Adrenal gland (tissue), 5 donors: ENCODE measurements at regions not wholly inside any gene's neighbourhood (a gene's known extent, or its start where the extent isn't known, plus 50 kb on each side); places are given as distances from the start of the nearest gene placed in this dataset.

Experiments
- POLR2A ChIP-seq, 2 donors: fragments of 450-650 bp; IDR thresholded peaks; one replicate each; pipeline ENCODE4 v1.6.1; 2017; ENCODE audit warnings: antibody characterized with exemption in 2 of 2, mild to moderate bottlenecking in 2 of 2, moderate library complexity in 1 of 2
- TF ChIP-seq, protein P1 (sequence below), 6 experiments: fragments of 450-650 bp in 4 of 6; fragments of 200-600 bp in 2 of 6; sonication (generic) in 1 of 6; IDR thresholded peaks; 1 replicate in 5 of 6; 2 replicates in 1 of 6; pipeline versions ENCODE4 v1.5.1 to v1.8.0; 2016 to 2021; ENCODE audit warnings: antibody characterized with exemption in 6 of 6, mild to moderate bottlenecking in 2 of 6, moderate library complexity in 1 of 6
- donor health status: DM: no; HTN: no; CAD: no.

DNA sequence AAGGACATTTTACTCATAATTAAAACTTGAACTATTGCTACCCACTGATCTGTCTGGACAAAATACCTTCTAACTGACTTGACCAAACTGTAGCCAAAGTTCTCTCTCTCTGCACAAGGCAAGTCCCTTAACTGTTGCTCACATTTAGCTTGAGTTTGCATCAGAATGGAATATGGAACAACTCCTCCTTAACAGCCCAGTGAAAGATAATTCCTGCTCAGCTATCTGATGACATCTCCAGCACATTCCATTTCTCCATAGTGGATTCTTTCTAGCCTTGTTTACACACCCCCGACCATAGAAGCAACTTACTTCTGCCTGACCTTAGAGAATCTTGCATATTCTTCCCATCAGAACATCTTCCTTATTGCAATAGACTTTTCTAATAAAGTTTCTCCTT, 317.2 kb upstream of the CDH2 start:
- TF ChIP-seq, protein P1, sequence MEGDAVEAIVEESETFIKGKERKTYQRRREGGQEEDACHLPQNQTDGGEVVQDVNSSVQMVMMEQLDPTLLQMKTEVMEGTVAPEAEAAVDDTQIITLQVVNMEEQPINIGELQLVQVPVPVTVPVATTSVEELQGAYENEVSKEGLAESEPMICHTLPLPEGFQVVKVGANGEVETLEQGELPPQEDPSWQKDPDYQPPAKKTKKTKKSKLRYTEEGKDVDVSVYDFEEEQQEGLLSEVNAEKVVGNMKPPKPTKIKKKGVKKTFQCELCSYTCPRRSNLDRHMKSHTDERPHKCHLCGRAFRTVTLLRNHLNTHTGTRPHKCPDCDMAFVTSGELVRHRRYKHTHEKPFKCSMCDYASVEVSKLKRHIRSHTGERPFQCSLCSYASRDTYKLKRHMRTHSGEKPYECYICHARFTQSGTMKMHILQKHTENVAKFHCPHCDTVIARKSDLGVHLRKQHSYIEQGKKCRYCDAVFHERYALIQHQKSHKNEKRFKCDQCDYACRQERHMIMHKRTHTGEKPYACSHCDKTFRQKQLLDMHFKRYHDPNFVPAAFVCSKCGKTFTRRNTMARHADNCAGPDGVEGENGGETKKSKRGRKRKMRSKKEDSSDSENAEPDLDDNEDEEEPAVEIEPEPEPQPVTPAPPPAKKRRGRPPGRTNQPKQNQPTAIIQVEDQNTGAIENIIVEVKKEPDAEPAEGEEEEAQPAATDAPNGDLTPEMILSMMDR (IDR thresholded peaks at IDR 0.05): no peak
- TF ChIP-seq POLR2A (IDR thresholded peaks at IDR 0.05): no peak
